IPS-18a (cell line): ENCODE measurements at regions not wholly inside any gene's neighbourhood (a gene's known extent, or its start where the extent isn't known, plus 50 kb on each side); places are given as distances from the start of the nearest gene placed in this dataset.
"Not testable (repeated sequence)": the region's sequence is repeated elsewhere in the genome, so short reads cannot be mapped to it uniquely, and the experiment has no call there.

ENCODE experiments used
- H3K27ac ChIP-seq: one replicate; pipeline ENCODE4 v1.5.1; 2013; ENCODE audit warnings: low read length
- H3K27me3 ChIP-seq: one replicate; pipeline ENCODE4 v1.6.1; 2013; ENCODE audit warnings: mild to moderate bottlenecking, low read length; ENCODE audit not compliant: control insufficient read depth, insufficient read depth
- H3K36me3 ChIP-seq: one replicate; pipeline ENCODE4 v1.6.1; 2013; ENCODE audit warnings: low read depth, low read length; ENCODE audit not compliant: control insufficient read depth
- H3K4me1 ChIP-seq: one replicate; pipeline ENCODE4 v1.6.1; 2013; ENCODE audit warnings: low read depth, low read length; ENCODE audit not compliant: control insufficient read depth
- H3K4me3 ChIP-seq: one replicate; pipeline ENCODE4 v1.5.1; 2013; ENCODE audit warnings: low read length
- H3K9ac ChIP-seq: one replicate; pipeline ENCODE4 v1.6.1; 2013; ENCODE audit warnings: mild to moderate bottlenecking, low read length, moderate library complexity
- H3K9me3 ChIP-seq: one replicate; pipeline ENCODE4 v1.6.1; 2013; ENCODE audit warnings: low read depth, low read length; ENCODE audit not compliant: control insufficient read depth

- H3K4me1 ChIP-seq: no peaks in the 10 kb centered on the region
These were observed 393.3 kb downstream of the THBS2 start for GRCh38 chr6:168860341-168860740.

DNA sequence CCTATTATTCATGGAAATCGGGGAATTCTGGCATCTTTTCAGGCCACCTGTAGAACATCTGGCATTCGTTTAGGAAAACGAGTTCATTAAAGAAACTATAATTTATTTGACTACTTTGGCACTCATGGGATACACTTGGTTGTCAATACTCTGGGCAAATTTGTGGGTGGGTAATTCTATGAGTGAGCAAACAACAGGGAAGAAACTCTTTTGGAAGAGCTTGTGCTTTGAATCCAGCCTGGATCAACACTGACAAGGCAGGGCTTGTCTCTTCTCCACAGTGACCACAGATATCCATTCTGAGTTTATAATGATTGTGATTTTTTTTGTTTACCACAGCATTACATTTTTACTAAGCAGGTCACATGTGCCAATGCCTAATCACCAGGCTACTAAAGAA lies 394.7 kb downstream of the THBS2 start:
- Histone ChIP-seq H3K27me3 (no peaks in the 10 kb centered on the region), H3K9me3 (no peaks in the 10 kb centered on the region), H3K4me3 (no peak overlapping the region), H3K36me3 (no peaks in the 10 kb centered on the region), H3K9ac (no peak overlapping the region), H3K4me1 (no peaks in the 10 kb centered on the region), H3K27ac (no peak overlapping the region)

More at GRCh38 chr6:168860341-168860740, 393.3 kb downstream of the THBS2 start:
- H3K9me3 ChIP-seq: no peaks in the 10 kb centered on the region
- no peak overlapping the region for H3K27ac ChIP-seq
- no peaks in the 10 kb centered on the region for H3K27me3 ChIP-seq
- H3K36me3 ChIP-seq: no peaks in the 10 kb centered on the region
- H3K4me3 ChIP-seq: no peak overlapping the region
- H3K9ac ChIP-seq: no peak overlapping the region

GRCh38 chr6:168856914-168857313 lies 396.7 kb downstream of the THBS2 start:
- no peaks in the 10 kb centered on the region for H3K9me3 ChIP-seq
- no peak overlapping the region for H3K4me3 ChIP-seq
- no peaks in the 10 kb centered on the region for H3K4me1 ChIP-seq
- H3K9ac ChIP-seq: no peak overlapping the region
- H3K27ac ChIP-seq: no peak overlapping the region
- H3K36me3 ChIP-seq: no peaks in the 10 kb centered on the region
- H3K27me3 ChIP-seq: no peaks in the 10 kb centered on the region

DNA sequence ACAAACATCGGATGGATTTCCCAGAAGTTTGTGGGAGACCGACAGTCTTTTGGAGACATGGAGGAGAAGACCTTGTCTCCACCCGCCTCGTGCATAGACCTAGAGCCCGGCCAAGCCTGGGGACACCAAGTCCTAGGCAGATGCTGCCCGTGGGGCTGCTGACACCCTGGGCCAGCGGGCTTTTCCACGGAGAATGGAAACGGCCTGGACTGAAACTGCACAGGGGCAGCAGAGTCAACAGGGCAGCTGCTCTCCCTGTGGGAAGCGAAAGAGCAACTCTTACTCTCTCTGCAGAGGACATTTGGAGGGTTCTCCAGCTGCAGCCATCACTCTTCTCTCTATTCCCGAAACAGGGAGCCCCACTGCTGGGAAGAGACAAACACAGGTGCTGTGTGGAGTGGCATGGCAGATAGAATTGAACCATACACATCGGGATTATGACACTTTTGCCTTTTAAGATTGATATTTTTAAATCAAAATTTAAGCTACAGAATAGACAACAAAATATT lies 401.2 kb downstream of the THBS2 start:
- no peaks in the 10 kb centered on the region for H3K9me3 ChIP-seq
- H3K9ac ChIP-seq: no peak overlapping the region
- H3K27ac ChIP-seq: no peak overlapping the region
- H3K36me3 ChIP-seq: no peaks in the 10 kb centered on the region
- no peak overlapping the region for H3K4me3 ChIP-seq
- no peaks in the 10 kb centered on the region for H3K27me3 ChIP-seq
- no peaks in the 10 kb centered on the region for H3K4me1 ChIP-seq

DNA sequence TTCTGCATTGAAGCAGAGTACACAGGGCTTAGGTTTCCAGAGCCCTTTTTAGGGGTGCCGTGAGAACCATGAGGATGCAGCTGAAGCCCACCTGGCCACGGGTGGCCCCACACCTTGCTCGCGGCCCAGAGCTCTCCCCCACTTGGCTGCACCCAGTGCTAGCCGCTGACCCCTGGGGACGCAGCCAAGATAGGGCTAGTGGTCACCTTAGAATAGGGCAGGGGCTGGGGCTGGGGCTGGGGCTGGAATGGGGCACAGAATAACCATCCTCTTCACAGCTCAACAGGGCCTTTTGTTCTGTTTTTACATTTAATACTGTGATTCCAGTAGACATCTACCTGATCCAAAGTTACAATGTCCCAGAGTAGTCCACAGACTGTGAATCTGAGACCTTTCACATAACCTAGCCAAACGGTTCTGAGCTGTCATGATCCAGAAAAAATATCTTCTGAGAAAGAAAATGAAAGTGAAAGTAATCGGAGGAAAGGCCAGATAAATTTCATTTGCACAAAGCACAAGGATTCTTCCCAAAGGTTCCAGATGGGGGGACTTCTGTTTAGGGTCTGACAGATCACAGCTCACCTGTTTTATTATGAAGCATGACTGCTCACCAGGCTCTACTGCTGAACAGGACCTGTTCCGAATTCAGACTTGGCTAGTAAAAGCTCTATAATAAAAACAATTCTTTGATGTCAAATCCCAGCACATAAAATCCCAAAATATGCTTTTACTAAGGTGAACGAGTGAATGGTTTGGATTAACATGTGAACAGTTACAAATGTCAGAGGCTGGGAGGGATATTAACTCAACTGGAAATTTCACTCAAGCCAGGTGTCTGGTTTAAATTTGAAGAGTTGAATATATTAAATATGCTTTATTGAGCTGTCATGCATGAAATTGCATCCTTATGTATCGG lies 401.9 kb downstream of the THBS2 start:
- Histone ChIP-seq H3K4me1 (no peaks in the 10 kb centered on the region), H3K4me3 (no peak overlapping the region), H3K9ac (no peak overlapping the region), H3K27me3 (no peaks in the 10 kb centered on the region), H3K27ac (no peak overlapping the region), H3K36me3 (no peaks in the 10 kb centered on the region), H3K9me3 (no peaks in the 10 kb centered on the region)

- not testable (repeated sequence) for H3K4me1 ChIP-seq, H3K27me3 ChIP-seq, H3K27ac ChIP-seq, H3K9ac ChIP-seq, H3K36me3 ChIP-seq, H3K4me3 ChIP-seq, H3K9me3 ChIP-seq
These were observed 403.5 kb downstream of the THBS2 start for GRCh38 chr6:168850027-168850736.

GRCh38 chr6:168849459-168849858 lies 404.2 kb downstream of the THBS2 start:
- Histone ChIP-seq H3K9ac (no peak overlapping the region), H3K4me1 (no peaks in the 10 kb centered on the region), H3K27me3 (no peaks in the 10 kb centered on the region), H3K27ac (no peak overlapping the region), H3K9me3 (no peaks in the 10 kb centered on the region), H3K4me3 (no peak overlapping the region), H3K36me3 (no peaks in the 10 kb centered on the region)

DNA sequence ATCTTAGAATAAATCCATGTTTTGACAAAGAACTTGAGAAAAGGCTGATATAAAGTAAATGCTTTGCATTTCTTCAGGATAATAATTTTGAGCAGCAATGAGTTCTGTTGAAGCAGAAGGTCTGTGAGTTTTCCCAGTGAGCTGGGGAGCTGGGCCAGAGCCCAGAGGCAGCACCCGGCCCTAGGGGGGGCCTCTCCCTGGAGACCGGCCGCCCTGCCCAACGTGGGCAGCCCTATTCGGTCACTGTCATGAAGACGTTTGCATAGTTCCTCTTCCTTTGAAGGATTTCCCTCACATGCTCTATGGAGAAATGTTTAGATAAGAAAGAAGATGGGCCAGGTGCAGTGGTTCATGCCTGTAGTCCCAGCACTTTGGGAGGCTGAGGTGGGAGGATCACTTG lies 404.8 kb downstream of the THBS2 start:
- H3K27ac ChIP-seq: no peak overlapping the region
- no peaks in the 10 kb centered on the region for H3K9me3 ChIP-seq
- no peaks in the 10 kb centered on the region for H3K4me1 ChIP-seq
- H3K27me3 ChIP-seq: no peaks in the 10 kb centered on the region
- H3K4me3 ChIP-seq: no peak overlapping the region
- H3K9ac ChIP-seq: no peak overlapping the region
- no peaks in the 10 kb centered on the region for H3K36me3 ChIP-seq

DNA sequence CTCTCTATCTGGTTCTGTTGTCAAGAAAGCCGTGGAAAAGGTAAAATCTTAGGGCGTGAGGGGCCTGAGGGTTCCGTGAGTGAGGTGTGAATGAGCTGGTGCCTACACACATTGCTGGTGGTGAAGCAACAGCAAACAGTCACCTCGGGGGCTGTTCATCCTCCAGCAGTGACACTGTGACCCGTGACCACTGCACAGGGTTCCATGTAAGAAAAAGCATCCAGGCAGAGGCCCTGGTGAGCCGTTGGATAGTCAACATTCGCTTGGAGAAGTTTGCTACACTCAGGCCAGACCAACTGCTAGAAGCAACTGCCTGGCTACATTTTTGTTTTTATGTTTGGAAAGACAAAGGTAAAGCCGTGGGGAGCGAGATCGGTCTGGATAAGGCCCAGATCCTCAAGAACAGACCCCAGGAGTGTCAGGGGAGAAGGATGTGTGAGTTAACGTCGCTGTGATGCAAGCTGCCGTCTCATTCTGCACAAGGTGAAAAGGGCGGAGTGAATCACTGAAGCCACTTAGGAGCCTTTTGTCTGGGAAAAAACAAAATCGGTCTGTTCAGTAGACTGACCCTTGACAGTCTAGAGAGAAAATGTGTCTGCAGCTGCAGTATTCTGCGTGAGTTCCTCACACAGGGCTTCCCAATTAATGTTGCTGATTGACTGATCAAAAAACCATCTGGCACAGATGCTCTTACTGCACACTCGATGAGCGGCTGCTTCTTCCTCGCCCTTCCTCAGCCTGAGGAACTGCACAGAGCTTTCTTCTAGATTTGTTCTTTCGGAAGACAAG lies 404.0 kb downstream of the SMOC2 start:
- Histone ChIP-seq H3K36me3 (no peaks in the 10 kb centered on the region), H3K27ac (no peak overlapping the region), H3K9ac (no peak overlapping the region), H3K4me3 (no peak overlapping the region), H3K9me3 (no peaks in the 10 kb centered on the region), H3K27me3 (no peaks in the 10 kb centered on the region), H3K4me1 (no peaks in the 10 kb centered on the region)

DNA sequence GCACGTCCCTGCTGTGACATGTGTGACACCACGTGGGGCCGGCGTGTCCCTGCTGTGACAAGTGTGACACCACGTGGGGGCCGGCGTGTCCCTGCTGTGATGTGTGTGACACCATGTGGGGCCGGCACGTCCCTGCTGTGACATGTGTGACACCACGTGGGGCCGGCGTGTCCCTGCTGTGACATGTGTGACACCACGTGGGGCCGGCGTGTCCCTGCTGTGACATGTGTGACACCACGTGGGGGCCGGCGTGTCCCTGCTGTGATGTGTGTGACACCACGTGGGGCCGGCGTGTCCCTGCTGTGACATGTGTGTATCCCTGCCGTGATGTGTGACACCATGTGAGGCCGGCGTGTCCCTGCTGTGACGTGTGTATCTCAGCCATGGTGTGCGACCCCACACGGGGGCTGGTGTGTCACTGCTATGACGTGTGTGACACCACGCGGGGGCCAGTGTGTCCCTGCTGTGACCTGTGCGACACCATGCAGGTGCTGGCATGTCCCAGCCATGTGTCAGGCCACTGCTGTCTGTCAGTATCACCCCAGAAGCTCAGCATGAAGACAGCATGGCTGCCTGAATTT lies 401.7 kb downstream of the SMOC2 start:
- not testable (repeated sequence) for H3K9ac ChIP-seq, H3K9me3 ChIP-seq, H3K36me3 ChIP-seq, H3K4me3 ChIP-seq, H3K27ac ChIP-seq, H3K4me1 ChIP-seq, H3K27me3 ChIP-seq
